ENCODE measurements at regions not wholly inside any gene's neighbourhood (a gene's known extent, or its start where the extent isn't known, plus 50 kb on each side); places are given as distances from the start of the nearest gene placed in this dataset.
A peak's percentile ranks its signal among the peaks of the same experiment; 100 is the strongest.

DNA sequence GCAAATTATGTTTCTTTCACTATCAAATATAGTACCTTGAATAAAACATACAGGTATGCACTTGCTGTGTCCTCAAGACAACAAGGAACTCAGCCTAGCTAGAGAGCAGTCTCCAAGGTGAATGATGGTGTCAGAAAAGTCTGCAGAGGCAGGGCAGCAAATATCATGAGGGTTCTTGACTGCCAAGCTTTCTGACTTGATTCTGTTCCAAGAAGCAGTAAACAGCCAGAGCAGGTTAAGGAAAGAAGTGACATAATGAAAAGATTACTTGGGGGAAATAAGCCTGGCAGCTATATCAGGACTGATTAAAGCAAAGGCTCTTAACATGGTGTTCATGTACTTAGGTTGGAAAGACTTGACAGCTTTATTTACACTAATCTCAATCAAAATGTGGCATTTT is 192.2 kb upstream of the GADL1 start:
- ChIA-PET CTCF (interaction anchor here (1.3 kb wide), 1 partner anchor 11 kb away, joined by 3 read pairs; no protein-coding TSS in a partner anchor), POLR2A (no interaction called here)
- no peak for ATAC-seq

DNA sequence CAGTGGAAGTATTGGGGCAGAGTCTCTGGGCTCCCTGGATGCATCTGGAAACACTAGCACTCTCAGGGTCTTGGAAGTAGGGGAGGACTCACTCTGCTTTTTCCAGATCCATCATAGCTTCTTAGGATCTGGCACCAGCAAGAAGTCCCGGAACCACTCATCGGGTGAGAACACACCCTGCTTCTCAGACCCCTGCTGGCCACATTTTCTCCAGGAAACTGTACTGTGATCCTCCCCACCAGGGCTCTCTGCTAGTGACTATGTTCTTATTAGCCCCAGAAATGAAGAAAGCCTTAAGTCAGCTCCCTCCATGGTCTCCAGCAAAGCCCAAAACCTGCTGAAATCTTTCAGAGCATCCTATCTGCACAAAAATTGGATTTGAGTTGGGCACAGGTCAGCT is 197.3 kb upstream of the GADL1 start:
- Histone ChIP-seq H3K27ac (no peak overlapping the region), H3K4me2 (no peak overlapping the region), H3K4me3 (no peak overlapping the region), H3K9me3 (no peaks in the 10 kb centered on the region), H3K4me1 (no peaks in the 10 kb centered on the region)
- CTCF ChIA-PET, result no interaction called here
- FAIRE-seq (no peak), ATAC-seq (peak in 1 of 2 experiments; percentile 43; a peak in 2 of 6 replicates), DNase-seq (ENCODE audit: low read depth in 1 of 2, low spot score in 1 of 2) (no peak)
- POLR2A ChIA-PET, result no interaction called here
- 33% methylated on average over 2 of the region's 2 CpGs for WGBS (ENCODE audit: missing lambda C conversion rate)
- no peak for TF ChIP-seq TFCP2L1 (CRISPR knock-in tag; IDR thresholded peaks at IDR 0.05)
- TF ChIP-seq, protein P1, sequence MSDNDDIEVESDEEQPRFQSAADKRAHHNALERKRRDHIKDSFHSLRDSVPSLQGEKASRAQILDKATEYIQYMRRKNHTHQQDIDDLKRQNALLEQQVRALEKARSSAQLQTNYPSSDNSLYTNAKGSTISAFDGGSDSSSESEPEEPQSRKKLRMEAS (IDR thresholded peaks at IDR 0.05), result no peak
- TF ChIP-seq PHF8 (IDR thresholded peaks at IDR 0.05; ENCODE audit: borderline replicate concordance, low read depth), result no peak

More for the DNA sequence above, 192.2 kb upstream of the GADL1 start:
- no peaks in the 10 kb centered on the region for H3K9me3 ChIP-seq
- TF ChIP-seq, protein P2, sequence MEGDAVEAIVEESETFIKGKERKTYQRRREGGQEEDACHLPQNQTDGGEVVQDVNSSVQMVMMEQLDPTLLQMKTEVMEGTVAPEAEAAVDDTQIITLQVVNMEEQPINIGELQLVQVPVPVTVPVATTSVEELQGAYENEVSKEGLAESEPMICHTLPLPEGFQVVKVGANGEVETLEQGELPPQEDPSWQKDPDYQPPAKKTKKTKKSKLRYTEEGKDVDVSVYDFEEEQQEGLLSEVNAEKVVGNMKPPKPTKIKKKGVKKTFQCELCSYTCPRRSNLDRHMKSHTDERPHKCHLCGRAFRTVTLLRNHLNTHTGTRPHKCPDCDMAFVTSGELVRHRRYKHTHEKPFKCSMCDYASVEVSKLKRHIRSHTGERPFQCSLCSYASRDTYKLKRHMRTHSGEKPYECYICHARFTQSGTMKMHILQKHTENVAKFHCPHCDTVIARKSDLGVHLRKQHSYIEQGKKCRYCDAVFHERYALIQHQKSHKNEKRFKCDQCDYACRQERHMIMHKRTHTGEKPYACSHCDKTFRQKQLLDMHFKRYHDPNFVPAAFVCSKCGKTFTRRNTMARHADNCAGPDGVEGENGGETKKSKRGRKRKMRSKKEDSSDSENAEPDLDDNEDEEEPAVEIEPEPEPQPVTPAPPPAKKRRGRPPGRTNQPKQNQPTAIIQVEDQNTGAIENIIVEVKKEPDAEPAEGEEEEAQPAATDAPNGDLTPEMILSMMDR (IDR thresholded peaks at IDR 0.05), result no peak
- TF ChIP-seq MYC (IDR thresholded peaks at IDR 0.05; ENCODE audit: borderline replicate concordance, low read length) (no peak), POLR2A (IDR thresholded peaks at IDR 0.05; ENCODE audit: low read length) (no peak), ESRRA (IDR thresholded peaks at IDR 0.05; ENCODE audit: borderline replicate concordance, low read length) (no peak), BHLHE40 (IDR thresholded peaks at IDR 0.05; ENCODE audit: low read depth, low read length) (no peak), CEBPB (IDR thresholded peaks at IDR 0.05) (no peak)
- TF ChIP-seq, protein P3, sequence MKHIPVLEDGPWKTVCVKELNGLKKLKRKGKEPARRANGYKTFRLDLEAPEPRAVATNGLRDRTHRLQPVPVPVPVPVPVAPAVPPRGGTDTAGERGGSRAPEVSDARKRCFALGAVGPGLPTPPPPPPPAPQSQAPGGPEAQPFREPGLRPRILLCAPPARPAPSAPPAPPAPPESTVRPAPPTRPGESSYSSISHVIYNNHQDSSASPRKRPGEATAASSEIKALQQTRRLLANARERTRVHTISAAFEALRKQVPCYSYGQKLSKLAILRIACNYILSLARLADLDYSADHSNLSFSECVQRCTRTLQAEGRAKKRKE (CRISPR knock-in tag; IDR thresholded peaks at IDR 0.05; ENCODE audit: low read depth), result no peak
- H3K4me1 ChIP-seq, result no peaks in the 10 kb centered on the region
- FAIRE-seq (no peak), DNase-seq (ENCODE audit: low read depth in 1 of 2, low spot score in 1 of 2) (no peak)
- no peak overlapping the region for H3K27ac ChIP-seq
- no peak overlapping the region for H3K4me3 ChIP-seq
- no peak overlapping the region for H3K4me2 ChIP-seq

DNA sequence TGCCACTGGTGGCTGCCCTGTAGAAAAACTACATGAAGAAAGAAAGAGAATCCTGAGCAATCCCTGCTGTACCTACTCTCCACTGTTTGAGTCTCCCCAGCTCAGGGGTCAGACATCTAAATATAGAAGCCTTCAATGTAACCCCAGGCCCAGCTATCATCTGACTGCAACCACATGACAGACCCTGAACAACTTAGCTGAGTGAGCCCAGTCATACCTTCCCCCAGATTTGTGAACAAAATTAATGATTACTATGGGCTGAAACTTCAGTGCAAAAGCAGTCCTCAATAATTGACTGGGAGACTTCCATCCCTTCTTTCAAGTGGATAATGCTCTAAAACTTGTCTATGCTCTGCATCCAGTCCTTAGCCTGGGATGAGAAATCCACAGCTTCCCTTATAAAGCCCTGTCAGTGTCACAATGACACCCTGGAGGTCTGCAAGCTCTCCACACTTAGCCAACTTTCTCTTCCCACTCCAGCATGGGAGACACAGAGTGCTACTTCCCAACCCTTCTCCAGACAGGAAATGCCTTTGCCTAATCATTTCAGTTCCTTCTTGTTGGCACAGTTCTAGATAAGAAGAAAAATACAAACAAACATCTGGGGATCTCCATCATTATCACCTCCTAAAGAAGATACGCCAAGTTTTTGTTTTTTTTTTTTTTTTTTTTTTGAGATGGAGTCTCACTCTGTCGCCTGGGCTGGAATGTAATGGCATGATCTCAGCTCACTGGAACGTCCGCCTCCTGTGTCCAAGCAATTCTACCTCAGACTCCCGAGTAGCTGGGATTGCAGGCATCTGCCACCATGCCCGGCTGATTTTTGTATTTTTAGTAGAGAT is 198.5 kb upstream of the GADL1 start:
- no peak for DNase-seq (ENCODE audit: low read depth in 1 of 2, low spot score in 1 of 2)
- ChIA-PET POLR2A (no interaction called here), CTCF (no interaction called here)
- H3K4me3 ChIP-seq, result no peak overlapping the region
- ATAC-seq, result no peak
- no peaks in the 10 kb centered on the region for H3K9me3 ChIP-seq
- H3K4me1 ChIP-seq, result no peaks in the 10 kb centered on the region
- TF ChIP-seq, protein P4, sequence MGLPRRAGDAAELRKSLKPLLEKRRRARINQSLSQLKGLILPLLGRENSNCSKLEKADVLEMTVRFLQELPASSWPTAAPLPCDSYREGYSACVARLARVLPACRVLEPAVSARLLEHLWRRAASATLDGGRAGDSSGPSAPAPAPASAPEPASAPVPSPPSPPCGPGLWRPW (IDR thresholded peaks at IDR 0.05), result no peak
- no peak for TF ChIP-seq MAZ (IDR thresholded peaks at IDR 0.05; ENCODE audit: borderline replicate concordance, low read depth, low read length)
- no peak for TF ChIP-seq HOXB13 (CRISPR knock-in tag; IDR thresholded peaks at IDR 0.05; ENCODE audit: low read depth)
- no peak for TF ChIP-seq EP300 (IDR thresholded peaks at IDR 0.05)
- no peak for TF ChIP-seq MYC (IDR thresholded peaks at IDR 0.05; ENCODE audit: borderline replicate concordance, low read length)
- no peak for TF ChIP-seq GATA3 (IDR thresholded peaks at IDR 0.05; ENCODE audit: borderline replicate concordance)
- no peak for TF ChIP-seq RCOR1 (IDR thresholded peaks at IDR 0.05; ENCODE audit: low read depth, low read length)
- TF ChIP-seq NFE2L2 (conservative IDR thresholded peaks at IDR 0.05; ENCODE audit: low read length), result no peak
- TF ChIP-seq, protein P5, sequence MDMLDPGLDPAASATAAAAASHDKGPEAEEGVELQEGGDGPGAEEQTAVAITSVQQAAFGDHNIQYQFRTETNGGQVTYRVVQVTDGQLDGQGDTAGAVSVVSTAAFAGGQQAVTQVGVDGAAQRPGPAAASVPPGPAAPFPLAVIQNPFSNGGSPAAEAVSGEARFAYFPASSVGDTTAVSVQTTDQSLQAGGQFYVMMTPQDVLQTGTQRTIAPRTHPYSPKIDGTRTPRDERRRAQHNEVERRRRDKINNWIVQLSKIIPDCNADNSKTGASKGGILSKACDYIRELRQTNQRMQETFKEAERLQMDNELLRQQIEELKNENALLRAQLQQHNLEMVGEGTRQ (IDR thresholded peaks at IDR 0.05), result no peak
- TF ChIP-seq, protein P6, sequence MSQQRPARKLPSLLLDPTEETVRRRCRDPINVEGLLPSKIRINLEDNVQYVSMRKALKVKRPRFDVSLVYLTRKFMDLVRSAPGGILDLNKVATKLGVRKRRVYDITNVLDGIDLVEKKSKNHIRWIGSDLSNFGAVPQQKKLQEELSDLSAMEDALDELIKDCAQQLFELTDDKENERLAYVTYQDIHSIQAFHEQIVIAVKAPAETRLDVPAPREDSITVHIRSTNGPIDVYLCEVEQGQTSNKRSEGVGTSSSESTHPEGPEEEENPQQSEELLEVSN (IDR thresholded peaks at IDR 0.05; ENCODE audit: borderline replicate concordance, low read depth), result no peak
- TF ChIP-seq, protein P7, sequence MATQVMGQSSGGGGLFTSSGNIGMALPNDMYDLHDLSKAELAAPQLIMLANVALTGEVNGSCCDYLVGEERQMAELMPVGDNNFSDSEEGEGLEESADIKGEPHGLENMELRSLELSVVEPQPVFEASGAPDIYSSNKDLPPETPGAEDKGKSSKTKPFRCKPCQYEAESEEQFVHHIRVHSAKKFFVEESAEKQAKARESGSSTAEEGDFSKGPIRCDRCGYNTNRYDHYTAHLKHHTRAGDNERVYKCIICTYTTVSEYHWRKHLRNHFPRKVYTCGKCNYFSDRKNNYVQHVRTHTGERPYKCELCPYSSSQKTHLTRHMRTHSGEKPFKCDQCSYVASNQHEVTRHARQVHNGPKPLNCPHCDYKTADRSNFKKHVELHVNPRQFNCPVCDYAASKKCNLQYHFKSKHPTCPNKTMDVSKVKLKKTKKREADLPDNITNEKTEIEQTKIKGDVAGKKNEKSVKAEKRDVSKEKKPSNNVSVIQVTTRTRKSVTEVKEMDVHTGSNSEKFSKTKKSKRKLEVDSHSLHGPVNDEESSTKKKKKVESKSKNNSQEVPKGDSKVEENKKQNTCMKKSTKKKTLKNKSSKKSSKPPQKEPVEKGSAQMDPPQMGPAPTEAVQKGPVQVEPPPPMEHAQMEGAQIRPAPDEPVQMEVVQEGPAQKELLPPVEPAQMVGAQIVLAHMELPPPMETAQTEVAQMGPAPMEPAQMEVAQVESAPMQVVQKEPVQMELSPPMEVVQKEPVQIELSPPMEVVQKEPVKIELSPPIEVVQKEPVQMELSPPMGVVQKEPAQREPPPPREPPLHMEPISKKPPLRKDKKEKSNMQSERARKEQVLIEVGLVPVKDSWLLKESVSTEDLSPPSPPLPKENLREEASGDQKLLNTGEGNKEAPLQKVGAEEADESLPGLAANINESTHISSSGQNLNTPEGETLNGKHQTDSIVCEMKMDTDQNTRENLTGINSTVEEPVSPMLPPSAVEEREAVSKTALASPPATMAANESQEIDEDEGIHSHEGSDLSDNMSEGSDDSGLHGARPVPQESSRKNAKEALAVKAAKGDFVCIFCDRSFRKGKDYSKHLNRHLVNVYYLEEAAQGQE (IDR thresholded peaks at IDR 0.05), result no peak
- no peak for TF ChIP-seq SMC3 (IDR thresholded peaks at IDR 0.05)
- TF ChIP-seq ZC3H11A (IDR thresholded peaks at IDR 0.05), result no peak
- TF ChIP-seq, protein P8, sequence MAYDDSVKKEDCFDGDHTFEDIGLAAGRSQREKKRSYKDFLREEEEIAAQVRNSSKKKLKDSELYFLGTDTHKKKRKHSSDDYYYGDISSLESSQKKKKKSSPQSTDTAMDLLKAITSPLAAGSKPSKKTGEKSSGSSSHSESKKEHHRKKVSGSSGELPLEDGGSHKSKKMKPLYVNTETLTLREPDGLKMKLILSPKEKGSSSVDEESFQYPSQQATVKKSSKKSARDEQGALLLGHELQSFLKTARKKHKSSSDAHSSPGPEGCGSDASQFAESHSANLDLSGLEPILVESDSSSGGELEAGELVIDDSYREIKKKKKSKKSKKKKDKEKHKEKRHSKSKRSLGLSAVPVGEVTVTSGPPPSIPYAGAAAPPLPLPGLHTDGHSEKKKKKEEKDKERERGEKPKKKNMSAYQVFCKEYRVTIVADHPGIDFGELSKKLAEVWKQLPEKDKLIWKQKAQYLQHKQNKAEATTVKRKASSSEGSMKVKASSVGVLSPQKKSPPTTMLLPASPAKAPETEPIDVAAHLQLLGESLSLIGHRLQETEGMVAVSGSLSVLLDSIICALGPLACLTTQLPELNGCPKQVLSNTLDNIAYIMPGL (CRISPR knock-in tag; IDR thresholded peaks at IDR 0.05; ENCODE audit: borderline replicate concordance), result no peak
- no peak overlapping the region for H3K27ac ChIP-seq
- no peak overlapping the region for H3K4me2 ChIP-seq
- FAIRE-seq, result no peak
- 59% methylated on average over 6 of the region's 6 CpGs for WGBS (ENCODE audit: missing lambda C conversion rate)

Data from A549 (cell line).